Natural killer cell (primary cell): ENCODE measurements at regions not wholly inside any gene's neighbourhood (a gene's known extent, or its start where the extent isn't known, plus 50 kb on each side); places are given as distances from the start of the nearest gene placed in this dataset.

Experiments used
- ATAC-seq, 3 donors: fragments of 150-1000 bp in 2 of 3; fragments of 200-7000 bp in 1 of 3; cut with Tn5 transposase; 1 replicate in 1 of 3; 2 replicates in 2 of 3; pipeline ENCODE4 v1.10.0; 2021; ENCODE audit warnings: mild to moderate bottlenecking in 2 of 3, moderate library complexity in 2 of 3
- DNase-seq, 2 donors: peaks; one replicate each; pipeline versions ENCODE4 v3.0.0 to v3.0.0-alpha.2; 2013 to 2021; ENCODE audit warnings: mixed read lengths in 1 of 2
- H3K27ac ChIP-seq: one replicate; pipeline ENCODE4 v1.5.1; 2013; ENCODE audit warnings: mild to moderate bottlenecking, low read length
- H3K27me3 ChIP-seq: one replicate; pipeline ENCODE4 v1.6.1; 2013; ENCODE audit warnings: low read length; ENCODE audit not compliant: control insufficient read depth, insufficient read depth
- H3K36me3 ChIP-seq: one replicate; pipeline ENCODE4 v1.6.1; 2013; ENCODE audit warnings: low read length; ENCODE audit not compliant: control insufficient read depth, insufficient read depth
- H3K4me1 ChIP-seq: one replicate; pipeline ENCODE4 v1.6.1; 2013; ENCODE audit warnings: low read length; ENCODE audit not compliant: control insufficient read depth, insufficient read depth
- H3K4me3 ChIP-seq: one replicate; pipeline ENCODE4 v1.5.1; 2013; ENCODE audit warnings: low read length
- H3K9me3 ChIP-seq: one replicate; pipeline ENCODE4 v1.6.1; 2013; ENCODE audit warnings: low read length; ENCODE audit not compliant: control insufficient read depth, insufficient read depth
- H3K27ac Mint-ChIP-seq, 2 donors: one replicate each; pipeline ENCODE4 v1.8.0; 2022; ENCODE audit warnings: mild to moderate bottlenecking in 2 of 2, mixed read lengths in 2 of 2, moderate library complexity in 1 of 2
- H3K27me3 Mint-ChIP-seq, 2 donors: one replicate each; pipeline ENCODE4 v1.8.0; 2022; ENCODE audit warnings: low read depth in 2 of 2, mixed read lengths in 2 of 2
- H3K36me3 Mint-ChIP-seq: one replicate; pipeline ENCODE4 v1.8.0; 2022; ENCODE audit warnings: mixed read lengths
- H3K4me1 Mint-ChIP-seq, 2 donors: one replicate each; pipeline ENCODE4 v1.8.0; 2022; ENCODE audit warnings: mixed read lengths in 2 of 2
- H3K4me3 Mint-ChIP-seq: one replicate; pipeline ENCODE4 v1.8.0; 2022; ENCODE audit warnings: mild to moderate bottlenecking, moderate library complexity, mixed read lengths
- H3K9me3 Mint-ChIP-seq, 2 donors: one replicate each; pipeline ENCODE4 v1.8.0; 2022; ENCODE audit warnings: mixed read lengths in 2 of 2
- CTCF ChIP-seq: fragments of 200-600 bp; IDR thresholded peaks from one replicate; pipeline ENCODE4 v1.8.0; 2022; ENCODE audit warnings: antibody characterized with exemption
- WGBS: methylation state at CpG from one replicate; pipeline ENCODE4 v1.1.7; 2013; ENCODE audit warnings: missing lambda C conversion rate; ENCODE audit not compliant: insufficient coverage; 5-methylcytosine and 5-hydroxymethylcytosine counted together
- intact Hi-C: fragments of 100-400 bp; cut with micrococcal nuclease; formaldehyde crosslinking; loops from one replicate; pipeline ENCODE4 v1.14.2; 2022

DNA sequence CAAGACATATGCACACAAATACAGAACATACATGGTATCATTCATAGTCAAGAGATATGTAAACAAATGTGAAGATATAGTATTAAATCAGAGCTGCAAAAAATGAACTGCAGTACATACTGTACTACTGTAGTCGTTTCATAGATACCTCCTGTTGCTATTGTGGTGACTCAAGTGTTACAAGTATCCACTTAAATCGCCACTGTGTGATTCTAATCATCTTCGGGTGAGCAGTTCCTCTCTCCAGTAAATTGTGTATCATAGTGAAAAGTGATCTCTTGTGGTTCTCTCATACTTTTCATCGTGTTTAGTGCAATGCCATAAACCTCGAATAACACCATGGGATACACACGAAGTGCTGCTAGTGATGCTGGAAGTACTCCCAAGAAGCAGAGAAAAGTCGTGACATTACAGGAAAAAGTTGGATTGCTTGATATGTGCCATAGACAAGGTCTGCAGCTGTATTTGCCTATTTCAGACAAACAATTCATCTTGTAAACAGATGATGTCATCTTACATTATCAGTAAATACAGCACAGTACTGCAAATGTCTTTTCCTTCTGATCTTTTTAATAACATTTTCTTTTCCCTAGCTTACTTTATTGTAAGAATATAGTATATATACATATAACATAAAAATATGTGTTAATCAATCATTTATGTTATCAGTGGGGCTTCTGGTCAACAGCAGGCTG lies 222.2 kb downstream of the BCL11A start:
- Mint-ChIP-seq H3K27ac (no peak overlapping the region), H3K27me3 (peaks cover 6 to 26% of the 10 kb centered on the region in 2 donors), H3K9me3 (peaks cover 2 to 3% of the 10 kb centered on the region in 2 donors), H3K4me3 (no peak overlapping the region), H3K4me1 (no peaks in the 10 kb centered on the region), H3K36me3 (no peaks in the 10 kb centered on the region)
- ATAC-seq (no peak), DNase-seq (no peak)
- no peak for TF ChIP-seq CTCF
- Histone ChIP-seq H3K27me3 (no peaks in the 10 kb centered on the region), H3K4me3 (no peak overlapping the region), H3K9me3 (no peaks in the 10 kb centered on the region), H3K4me1 (no peaks in the 10 kb centered on the region), H3K36me3 (no peaks in the 10 kb centered on the region), H3K27ac (no peak overlapping the region)
- intact Hi-C loops, result no loop called here
- whole genome bisulfite sequencing, result 77% methylated on average over 7 of the region's 7 CpGs

DNA sequence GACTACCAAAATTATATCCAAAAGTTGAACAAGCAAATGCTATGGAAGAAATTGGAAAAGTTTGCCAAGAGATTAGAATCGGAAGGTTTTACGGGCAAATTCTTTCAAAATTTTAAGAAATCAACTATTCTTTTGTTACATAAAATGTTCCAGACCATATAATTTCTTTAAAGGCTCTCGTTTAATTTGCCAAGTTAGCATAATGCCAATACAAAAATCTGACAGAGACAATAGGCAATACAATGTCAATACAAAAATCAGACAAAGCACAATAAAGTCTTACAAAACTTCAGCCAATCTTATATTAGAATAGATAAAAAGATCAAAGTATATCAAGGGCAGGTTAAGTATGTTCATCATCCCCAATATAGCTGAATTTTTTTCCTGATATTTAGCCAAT lies 224.2 kb downstream of the BCL11A start:
- intact Hi-C loops, result no loop called here
- ATAC-seq (no peak), DNase-seq (no peak)
- Histone ChIP-seq H3K4me1 (no peaks in the 10 kb centered on the region), H3K27me3 (no peaks in the 10 kb centered on the region), H3K36me3 (no peaks in the 10 kb centered on the region), H3K4me3 (no peak overlapping the region), H3K9me3 (no peaks in the 10 kb centered on the region), H3K27ac (no peak overlapping the region)
- Mint-ChIP-seq H3K27me3 (peaks cover 2 to 17% of the 10 kb centered on the region in 2 donors), H3K36me3 (no peaks in the 10 kb centered on the region), H3K9me3 (peaks cover 2 to 4% of the 10 kb centered on the region in 2 donors), H3K27ac (no peak overlapping the region), H3K4me1 (no peaks in the 10 kb centered on the region), H3K4me3 (no peak overlapping the region)
- WGBS, result 94% methylated on average over 3 of the region's 3 CpGs
- no peak for TF ChIP-seq CTCF

GRCh38 chr2:60324536-60324935 lies 228.9 kb downstream of the BCL11A start:
- H3K4me1 ChIP-seq, result no peaks in the 10 kb centered on the region
- H3K27me3 ChIP-seq, result no peaks in the 10 kb centered on the region
- Mint-ChIP-seq H3K4me3 (no peak overlapping the region), H3K36me3 (no peaks in the 10 kb centered on the region), H3K27ac (no peak overlapping the region), H3K4me1 (no peaks in the 10 kb centered on the region), H3K9me3 (peaks cover 2 to 4% of the 10 kb centered on the region in 2 donors), H3K27me3 (peaks cover 8 to 11% of the 10 kb centered on the region in 2 donors)
- H3K9me3 ChIP-seq, result no peaks in the 10 kb centered on the region
- no peak overlapping the region for H3K27ac ChIP-seq
- intact Hi-C loops, result no loop called here
- ATAC-seq, result no peak
- no peak overlapping the region for H3K4me3 ChIP-seq
- WGBS, result 79% methylated on average over 4 of the region's 5 CpGs
- no peak for DNase-seq
- no peak for TF ChIP-seq CTCF
- H3K36me3 ChIP-seq, result no peaks in the 10 kb centered on the region

GRCh38 chr2:60321816-60322215 lies 231.6 kb downstream of the BCL11A start:
- Histone ChIP-seq H3K27me3 (no peaks in the 10 kb centered on the region), H3K4me3 (no peak overlapping the region), H3K4me1 (no peaks in the 10 kb centered on the region), H3K36me3 (no peaks in the 10 kb centered on the region), H3K9me3 (no peaks in the 10 kb centered on the region), H3K27ac (no peak overlapping the region)
- TF ChIP-seq CTCF, result no peak
- ATAC-seq (no peak), DNase-seq (no peak)
- peaks cover 2 to 4% of the 10 kb centered on the region in 2 donors for H3K9me3 Mint-ChIP-seq
- 91% methylated on average over 14 of the region's 14 CpGs for WGBS
- intact Hi-C loops, result no loop called here
- no peaks in the 10 kb centered on the region for H3K4me1 Mint-ChIP-seq
- no peak overlapping the region for H3K4me3 Mint-ChIP-seq
- H3K36me3 Mint-ChIP-seq, result no peaks in the 10 kb centered on the region
- peaks cover 12 to 14% of the 10 kb centered on the region in 2 donors for H3K27me3 Mint-ChIP-seq
- no peak overlapping the region for H3K27ac Mint-ChIP-seq
